GM18907 (cell line): ENCODE measurements at regions not wholly inside any gene's neighbourhood (a gene's known extent, or its start where the extent isn't known, plus 50 kb on each side); places are given as distances from the start of the nearest gene placed in this dataset.

ENCODE experiments used
- ATAC-seq: cut with Tn5 transposase; IDR thresholded peaks from one replicate; pipeline ENCODE4 v1.9.1; 2021; ENCODE audit warnings: mild to moderate bottlenecking, moderate library complexity; ENCODE audit not compliant: unreplicated experiment

DNA sequence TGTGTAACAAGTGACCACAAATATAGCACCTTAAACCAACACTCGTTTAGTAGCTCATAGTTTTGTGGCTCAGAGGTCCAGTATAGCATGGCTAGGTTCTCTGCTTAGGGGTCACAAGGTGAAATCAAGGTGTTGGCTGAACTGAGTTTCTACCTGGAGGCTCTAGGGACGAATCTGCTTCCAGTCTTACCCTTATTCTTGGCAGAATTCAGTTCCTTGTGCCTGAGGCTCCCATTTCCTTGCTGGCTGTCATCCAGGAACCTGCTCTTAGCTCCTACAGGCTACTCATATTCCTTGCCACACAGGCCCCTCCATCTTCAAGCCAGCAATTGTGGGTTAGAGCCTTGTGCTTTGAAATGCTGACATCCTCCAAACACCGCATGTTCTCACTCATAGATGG lies 212.3 kb upstream of the CDH13 start:
- no peak for ATAC-seq

GRCh38 chr16:82412770-82413169 lies 214.0 kb upstream of the CDH13 start:
- ATAC-seq: no peak

DNA sequence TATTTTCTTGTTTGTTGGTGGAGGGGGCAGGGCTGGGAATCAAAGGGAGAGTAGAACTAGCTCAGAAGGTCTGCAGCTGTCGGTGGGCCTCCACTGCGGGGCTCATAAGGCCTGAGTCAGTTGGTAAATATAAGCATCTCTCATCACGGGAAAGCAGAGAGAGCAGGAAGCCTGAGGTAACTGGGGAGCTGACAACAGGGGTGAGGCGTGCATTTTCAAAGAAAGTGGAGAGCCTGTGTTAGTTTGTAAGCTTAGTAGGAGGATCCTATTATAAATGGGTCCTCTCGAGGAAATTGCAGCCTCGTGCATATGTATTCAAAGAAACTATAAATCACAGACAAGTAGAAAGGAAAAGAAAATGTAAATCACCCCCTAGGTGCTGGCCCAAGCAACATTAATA lies 221.0 kb upstream of the CDH13 start:
- ATAC-seq: no peak

- ATAC-seq: no peak
These were observed 222.0 kb upstream of the CDH13 start for GRCh38 chr16:82404586-82405315.

DNA sequence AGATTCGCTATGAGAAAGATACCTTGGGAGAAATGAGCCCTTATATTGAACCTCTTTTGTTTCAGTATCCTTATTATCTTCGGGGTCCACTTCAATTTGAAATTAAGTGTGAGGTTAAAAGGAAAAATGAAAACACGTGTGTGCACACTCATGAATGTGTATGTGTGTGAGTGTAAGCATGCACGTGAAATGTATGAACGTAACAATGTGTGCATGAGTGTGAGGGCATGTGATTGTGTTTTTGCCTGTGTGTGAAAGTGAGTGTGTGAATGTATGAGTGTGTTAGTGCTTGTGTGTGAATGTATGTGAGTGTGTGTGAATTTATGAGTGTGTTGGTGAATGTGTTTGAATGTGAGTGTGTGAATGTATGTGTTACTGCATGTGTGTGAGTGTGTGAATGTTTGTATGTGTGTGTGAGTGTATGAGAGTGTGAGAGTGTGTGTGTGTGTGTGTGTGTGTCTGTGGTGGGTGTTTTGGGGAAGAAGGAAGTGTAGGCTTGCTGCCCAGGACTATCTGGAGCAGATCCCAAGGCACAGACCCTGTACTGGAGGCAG lies 224.0 kb upstream of the CDH13 start:
- no peak for ATAC-seq

GRCh38 chr16:82400046-82400445 lies 226.7 kb upstream of the CDH13 start:
- ATAC-seq: no peak

- ATAC-seq: no peak
These were observed 226.5 kb upstream of the MPHOSPH6 start for GRCh38 chr16:82396509-82396908.

DNA sequence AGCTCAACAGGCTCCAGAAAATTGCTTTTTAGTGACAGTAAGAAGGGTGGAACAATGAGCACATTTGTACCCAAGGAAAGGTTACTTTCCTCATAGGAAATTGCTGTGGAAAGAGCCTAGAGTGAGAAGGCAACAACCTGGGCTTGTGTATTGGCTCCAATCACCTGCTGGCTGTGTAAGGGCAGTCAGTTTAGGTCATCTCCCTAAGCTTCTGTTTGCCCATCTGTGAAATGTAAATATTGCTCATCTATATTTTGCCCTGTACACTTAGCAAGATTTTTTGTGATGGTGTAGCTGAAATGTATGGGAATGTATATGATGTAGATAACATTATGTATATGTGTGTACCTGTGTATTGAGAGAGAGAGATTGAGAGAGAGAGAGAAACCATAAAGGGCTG lies 225.2 kb upstream of the MPHOSPH6 start:
- no peak for ATAC-seq

DNA sequence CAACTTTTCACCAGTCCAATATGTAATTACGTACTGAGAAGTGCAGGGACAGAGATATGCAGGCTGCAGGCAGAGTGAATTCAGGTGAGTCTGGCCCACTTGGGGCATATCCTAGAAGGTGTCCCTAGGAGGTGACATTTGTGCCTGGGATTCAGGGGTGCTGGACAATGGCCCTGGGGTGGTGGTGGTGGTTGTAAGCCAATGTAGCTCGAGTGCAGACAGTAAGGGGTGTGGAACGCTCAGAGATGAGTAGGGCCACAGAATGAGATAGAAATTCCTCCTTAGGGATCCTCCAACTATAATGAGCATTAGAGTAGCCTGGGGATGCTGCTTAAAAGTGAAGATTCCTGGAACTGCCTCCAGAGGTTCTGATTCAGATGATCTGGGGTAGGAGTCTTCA lies 221.7 kb upstream of the MPHOSPH6 start:
- ATAC-seq: no peak

DNA sequence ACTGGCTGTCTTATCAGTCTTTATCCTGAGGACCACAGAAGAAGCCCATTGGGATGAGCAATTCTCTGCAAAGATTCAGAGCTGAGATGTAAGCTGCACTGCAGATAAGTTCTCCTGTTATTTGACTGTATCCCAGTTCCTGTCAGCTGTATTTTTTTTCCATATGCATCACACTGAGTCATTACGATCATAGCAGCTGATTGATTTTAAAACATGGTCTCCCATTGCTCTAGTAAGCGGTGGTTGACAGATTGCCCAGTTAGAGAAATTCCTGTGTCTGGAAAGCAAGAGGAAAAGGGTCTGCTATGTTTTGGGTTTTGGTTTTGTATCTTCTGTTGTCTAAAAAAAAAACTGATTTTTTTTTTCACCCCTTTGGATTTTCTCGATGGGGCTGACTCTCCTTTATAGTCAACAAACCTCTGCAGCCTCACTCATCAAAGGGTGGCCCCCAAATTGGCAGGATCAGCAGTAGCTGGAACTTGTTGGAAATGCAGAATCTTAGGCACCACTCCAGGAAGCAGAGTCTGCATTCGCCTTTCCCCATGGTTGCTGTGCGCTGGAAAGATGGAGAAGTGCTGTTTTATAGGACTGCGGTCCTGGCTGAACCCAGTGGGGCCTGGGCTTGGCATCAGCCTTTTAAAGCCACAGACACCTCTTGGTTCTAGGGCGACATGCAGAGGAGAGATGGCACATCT lies 220.1 kb upstream of the MPHOSPH6 start:
- ATAC-seq: no peak

DNA sequence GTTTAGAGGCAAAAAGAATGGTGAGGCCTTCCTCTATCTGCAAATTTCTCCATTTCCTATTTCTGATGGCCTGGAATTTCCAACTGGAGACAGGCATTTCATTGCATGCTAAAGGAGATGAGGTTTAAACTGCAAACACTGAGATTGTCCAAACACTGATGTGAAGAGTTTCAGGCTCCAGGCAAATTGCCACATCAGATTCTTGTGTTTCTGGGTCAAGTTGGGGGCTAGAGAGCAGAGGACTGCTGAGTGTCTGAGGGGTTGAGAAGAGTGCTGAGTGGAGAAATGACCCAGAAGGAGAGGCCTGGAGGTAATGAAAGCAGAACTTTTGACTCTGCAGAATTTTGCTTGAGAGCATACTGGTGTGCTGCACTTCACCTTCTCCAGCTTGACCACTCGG lies 216.7 kb upstream of the MPHOSPH6 start:
- ATAC-seq: no peak

DNA sequence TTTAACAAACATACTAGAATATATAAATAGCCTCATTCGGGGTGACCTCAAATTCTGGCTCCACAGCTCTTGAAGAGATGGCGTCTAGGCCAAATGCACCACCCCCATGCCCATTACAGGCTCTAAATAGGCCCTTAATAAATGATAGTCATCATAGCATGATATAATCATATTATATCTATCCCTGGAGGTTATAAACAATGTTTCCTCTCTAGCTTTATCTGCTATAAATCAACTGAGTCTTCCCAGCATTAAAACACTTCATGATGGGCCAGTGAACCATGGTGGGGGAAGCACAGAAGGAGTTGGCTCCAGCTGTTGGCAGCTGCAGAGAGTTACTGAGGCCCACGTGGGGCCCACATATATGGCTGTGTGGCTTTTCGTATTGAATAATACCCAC lies 214.9 kb upstream of the MPHOSPH6 start:
- no peak for ATAC-seq

DNA sequence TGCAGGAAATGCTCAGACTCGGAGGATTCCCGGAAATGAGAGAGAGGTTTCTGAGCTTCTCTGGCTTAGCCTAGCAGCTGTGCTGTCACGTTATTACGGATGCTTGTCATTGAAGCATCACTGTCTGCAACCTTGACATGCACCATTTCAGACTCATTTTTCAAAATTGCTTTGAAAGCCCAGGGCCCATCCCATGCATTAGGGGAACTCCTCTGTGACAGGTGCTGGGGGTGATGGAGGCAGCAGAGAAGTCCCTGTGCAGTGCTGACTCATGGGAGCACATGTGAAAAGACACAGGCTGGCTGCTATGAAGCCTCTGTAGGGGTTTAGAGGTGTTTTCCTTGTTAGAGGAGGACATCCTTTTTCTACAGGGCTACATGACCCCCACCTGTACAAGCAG lies 214.0 kb upstream of the MPHOSPH6 start:
- no peak for ATAC-seq

- ATAC-seq: no peak
These were observed 212.5 kb upstream of the MPHOSPH6 start for GRCh38 chr16:82382521-82382920.

DNA sequence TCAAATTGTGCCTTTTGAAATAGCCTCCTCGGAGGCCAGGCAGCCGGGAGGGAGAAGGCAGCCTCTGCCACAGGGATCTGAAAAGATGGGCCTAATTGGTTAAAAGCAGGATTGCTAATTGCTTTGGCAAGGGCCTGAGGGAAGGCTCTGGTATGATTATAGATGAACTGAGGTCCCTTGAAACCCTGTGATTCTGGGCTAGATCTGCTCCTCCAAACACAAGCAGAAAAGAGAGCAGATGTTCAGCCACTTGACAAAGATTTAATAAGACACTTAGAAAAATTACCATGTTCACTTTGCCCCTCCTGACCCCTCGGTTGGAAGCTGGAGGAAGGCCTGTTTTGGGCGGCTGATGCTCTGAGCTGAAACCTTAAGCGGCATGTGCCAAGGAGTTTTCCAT lies 209.5 kb upstream of the MPHOSPH6 start:
- ATAC-seq: no peak

DNA sequence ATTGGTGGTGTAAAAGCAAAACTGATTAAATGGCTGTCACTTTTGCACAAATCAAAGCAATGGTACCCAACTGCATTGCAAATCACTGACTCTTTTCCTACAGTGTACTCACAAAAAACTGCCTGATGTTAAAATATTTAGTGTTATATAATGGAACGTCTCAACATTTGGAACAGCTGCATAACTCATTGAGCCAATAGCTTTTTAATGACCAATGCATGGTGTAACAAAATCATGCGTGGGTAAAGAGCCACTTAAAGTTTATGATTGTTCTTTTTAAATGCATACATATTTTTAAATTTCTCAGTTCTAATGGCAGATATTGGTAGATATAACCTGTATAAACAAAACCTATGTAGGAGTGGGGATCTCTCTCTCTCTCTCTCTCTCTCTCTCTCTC lies 204.0 kb upstream of the MPHOSPH6 start:
- ATAC-seq: no peak

- no peak for ATAC-seq
These were observed 200.3 kb upstream of the MPHOSPH6 start for GRCh38 chr16:82370282-82370681.

DNA sequence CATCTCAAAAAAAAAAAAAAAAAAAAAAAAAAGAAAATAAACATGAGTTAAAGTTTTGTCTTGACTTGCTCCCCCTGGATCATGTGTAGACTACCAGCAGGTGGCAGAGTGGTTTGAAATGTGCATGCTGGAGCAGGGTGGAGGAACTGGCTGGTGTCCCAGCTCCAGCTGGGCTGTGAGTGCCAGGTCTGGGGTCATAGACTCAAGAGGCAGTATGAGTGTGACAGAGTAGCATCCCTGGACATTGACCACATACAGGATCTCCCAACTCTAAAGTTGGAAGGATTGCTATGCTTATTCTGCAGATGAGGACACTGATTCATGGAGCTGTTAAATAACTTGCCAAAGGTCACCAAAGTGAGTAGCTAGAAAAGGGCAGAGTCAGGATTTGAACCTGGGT lies 198.0 kb upstream of the MPHOSPH6 start:
- ATAC-seq: no peak

GRCh38 chr16:82366462-82366861 lies 196.4 kb upstream of the MPHOSPH6 start:
- no peak for ATAC-seq

DNA sequence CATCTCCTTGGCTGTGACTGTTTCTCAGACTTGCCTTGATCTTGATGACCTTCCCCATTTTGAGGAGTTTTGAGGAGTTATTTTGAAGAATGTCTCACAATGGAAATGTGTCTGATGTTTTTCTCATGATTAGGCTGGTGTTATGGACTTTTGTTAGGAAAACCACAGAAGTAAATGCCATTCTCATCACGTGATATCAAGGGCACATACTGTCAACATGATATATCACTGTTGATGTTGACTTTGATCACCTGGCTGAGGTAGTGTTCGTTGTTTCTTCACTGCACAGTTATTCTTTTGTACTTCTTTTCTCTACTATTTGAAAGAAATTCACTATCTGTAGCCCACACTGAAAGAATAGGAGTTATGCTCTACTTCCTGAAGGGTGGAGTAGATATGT lies 194.7 kb upstream of the MPHOSPH6 start:
- no peak for ATAC-seq

DNA sequence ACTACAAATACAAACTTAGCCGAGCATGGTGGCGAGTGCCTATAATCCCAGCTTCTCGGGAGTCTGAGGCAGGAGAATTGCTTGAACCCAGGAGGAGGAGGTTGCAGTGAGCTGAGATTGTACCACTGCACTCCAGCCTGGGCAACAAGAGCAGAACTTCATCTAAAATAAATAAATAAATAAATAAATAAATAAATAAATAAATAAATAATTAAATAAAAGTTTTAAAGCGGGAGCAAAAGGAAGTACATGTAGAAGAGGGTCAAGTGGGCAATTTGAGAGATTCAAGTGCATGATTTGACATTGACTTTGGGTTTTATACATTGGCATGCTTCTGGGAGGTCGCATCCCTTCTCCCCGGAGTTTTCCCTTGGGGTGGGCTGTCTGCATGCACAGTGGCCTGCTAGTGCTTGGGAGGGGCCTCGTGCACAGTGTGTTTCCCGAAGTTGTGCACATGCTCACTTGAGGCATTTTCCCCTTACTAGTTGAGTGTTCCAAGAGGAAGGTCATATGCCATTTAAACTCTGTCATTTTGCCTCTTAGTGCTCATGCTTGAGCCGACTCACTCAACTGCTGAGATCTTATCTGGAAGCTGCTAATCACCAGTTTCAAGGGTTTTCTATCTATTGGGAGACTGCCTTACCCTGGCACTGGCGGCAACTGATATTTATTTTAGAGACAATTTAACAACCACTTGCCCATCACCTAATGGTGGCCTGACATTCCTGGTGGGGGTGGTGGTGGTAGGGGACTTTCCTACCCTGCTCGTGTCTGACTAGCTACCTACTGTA lies 193.2 kb upstream of the MPHOSPH6 start:
- ATAC-seq: no peak

DNA sequence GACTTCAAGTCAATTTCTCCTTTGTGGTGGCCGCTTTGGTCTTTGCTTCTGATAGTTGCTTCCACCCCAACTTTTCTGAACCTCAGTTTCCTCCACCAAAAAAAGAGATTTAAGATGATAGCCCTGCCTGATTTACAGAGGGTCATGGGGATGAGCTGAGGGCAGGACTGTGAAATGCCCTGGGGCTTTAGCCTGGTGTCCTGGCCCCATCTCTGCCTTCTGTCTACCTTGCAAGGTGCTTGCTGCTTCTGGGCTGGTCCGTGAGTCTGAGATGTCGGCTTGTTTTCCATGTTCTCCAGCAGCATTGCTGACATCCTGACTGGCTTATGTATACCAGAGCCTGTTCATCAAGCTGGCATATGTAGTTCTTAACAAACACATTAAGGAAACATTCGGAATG lies 191.9 kb upstream of the MPHOSPH6 start:
- ATAC-seq: no peak
